ENCODE measurements at regions not wholly inside any gene's neighbourhood (a gene's known extent, or its start where the extent isn't known, plus 50 kb on each side); places are given as distances from the start of the nearest gene placed in this dataset.
A peak's percentile ranks its signal among the peaks of the same experiment; 100 is the strongest.

- Histone ChIP-seq H3K27me3 (ENCODE audit: control insufficient read depth, insufficient read depth, low read length) (no peaks in the 10 kb centered on the region), H3K27ac (ENCODE audit: low read length) (no peak overlapping the region), H3K4me1 (ENCODE audit: control insufficient read depth, insufficient read depth, low read length) (no peaks in the 10 kb centered on the region), H3K36me3 (ENCODE audit: control insufficient read depth, insufficient read depth, low read length) (no peaks in the 10 kb centered on the region), H3K9me3 (replicated peaks; ENCODE audit: control insufficient read depth, low read depth, low read length) (no peaks in the 10 kb centered on the region), H3K4me3 (ENCODE audit: low read length) (no peak overlapping the region)
- DNase-seq: peak; percentile 70
- no CpG with 5 or more reads among the region's 5 CpGs for WGBS (ENCODE audit: insufficient coverage)
Measured at GRCh38 chr13:73835138-73835721, 299.0 kb downstream of the KLF12 start.

GRCh38 chr13:73833325-73834070 is 300.7 kb downstream of the KLF12 start:
- 80% methylated on average over 2 of the region's 7 CpGs for WGBS (ENCODE audit: insufficient coverage)
- DNase-seq: no peak
- H3K27me3 ChIP-seq (ENCODE audit: control insufficient read depth, insufficient read depth, low read length): no peaks in the 10 kb centered on the region
- H3K9me3 ChIP-seq (replicated peaks; ENCODE audit: control insufficient read depth, low read depth, low read length): no peaks in the 10 kb centered on the region
- H3K4me3 ChIP-seq (ENCODE audit: low read length): no peak overlapping the region
- H3K4me1 ChIP-seq (ENCODE audit: control insufficient read depth, insufficient read depth, low read length): no peaks in the 10 kb centered on the region
- H3K36me3 ChIP-seq (ENCODE audit: control insufficient read depth, insufficient read depth, low read length): no peaks in the 10 kb centered on the region
- no peak overlapping the region for H3K27ac ChIP-seq (ENCODE audit: low read length)

GRCh38 chr13:73832825-73833224 is 301.4 kb downstream of the KLF12 start:
- Histone ChIP-seq H3K27ac (ENCODE audit: low read length) (no peak overlapping the region), H3K27me3 (ENCODE audit: control insufficient read depth, insufficient read depth, low read length) (no peaks in the 10 kb centered on the region)
- WGBS (ENCODE audit: insufficient coverage): no CpG with 5 or more reads among the region's 3 CpGs

GRCh38 chr13:73832128-73832588 is 302.0 kb downstream of the KLF12 start:
- no peaks in the 10 kb centered on the region for H3K36me3 ChIP-seq (ENCODE audit: control insufficient read depth, insufficient read depth, low read length)
- WGBS (ENCODE audit: insufficient coverage): 100% methylated on average over 2 of the region's 4 CpGs

More at GRCh38 chr13:73832825-73833224, 301.4 kb downstream of the KLF12 start:
- H3K9me3 ChIP-seq (replicated peaks; ENCODE audit: control insufficient read depth, low read depth, low read length): no peaks in the 10 kb centered on the region
- H3K4me1 ChIP-seq (ENCODE audit: control insufficient read depth, insufficient read depth, low read length): no peaks in the 10 kb centered on the region
- H3K36me3 ChIP-seq (ENCODE audit: control insufficient read depth, insufficient read depth, low read length): no peaks in the 10 kb centered on the region
- no peak overlapping the region for H3K4me3 ChIP-seq (ENCODE audit: low read length)
- no peak for DNase-seq

GRCh38 chr13:73829416-73829815 is 304.8 kb downstream of the KLF12 start:
- Histone ChIP-seq H3K4me1 (ENCODE audit: control insufficient read depth, insufficient read depth, low read length) (no peaks in the 10 kb centered on the region), H3K27me3 (ENCODE audit: control insufficient read depth, insufficient read depth, low read length) (no peaks in the 10 kb centered on the region), H3K27ac (ENCODE audit: low read length) (no peak overlapping the region), H3K9me3 (replicated peaks; ENCODE audit: control insufficient read depth, low read depth, low read length) (no peaks in the 10 kb centered on the region), H3K4me3 (ENCODE audit: low read length) (no peak overlapping the region), H3K36me3 (ENCODE audit: control insufficient read depth, insufficient read depth, low read length) (no peaks in the 10 kb centered on the region)
- no CpG with 5 or more reads among the region's 1 CpG for WGBS (ENCODE audit: insufficient coverage)
- DNase-seq: no peak

More at GRCh38 chr13:73832128-73832588, 302.0 kb downstream of the KLF12 start:
- no peak overlapping the region for H3K4me3 ChIP-seq (ENCODE audit: low read length)
- no peaks in the 10 kb centered on the region for H3K27me3 ChIP-seq (ENCODE audit: control insufficient read depth, insufficient read depth, low read length)
- H3K27ac ChIP-seq (ENCODE audit: low read length): no peak overlapping the region
- no peaks in the 10 kb centered on the region for H3K4me1 ChIP-seq (ENCODE audit: control insufficient read depth, insufficient read depth, low read length)
- DNase-seq: no peak
- H3K9me3 ChIP-seq (replicated peaks; ENCODE audit: control insufficient read depth, low read depth, low read length): no peaks in the 10 kb centered on the region

GRCh38 chr13:73828811-73829210 is 305.4 kb downstream of the KLF12 start:
- Histone ChIP-seq H3K27me3 (ENCODE audit: control insufficient read depth, insufficient read depth, low read length) (no peaks in the 10 kb centered on the region), H3K4me3 (ENCODE audit: low read length) (no peak overlapping the region), H3K4me1 (ENCODE audit: control insufficient read depth, insufficient read depth, low read length) (no peaks in the 10 kb centered on the region), H3K27ac (ENCODE audit: low read length) (peak overlapping the region; percentile 3), H3K36me3 (ENCODE audit: control insufficient read depth, insufficient read depth, low read length) (no peaks in the 10 kb centered on the region), H3K9me3 (replicated peaks; ENCODE audit: control insufficient read depth, low read depth, low read length) (no peaks in the 10 kb centered on the region)
- WGBS (ENCODE audit: insufficient coverage): 100% methylated on average over 1 of the region's 4 CpGs
- no peak for DNase-seq

- no peaks in the 10 kb centered on the region for H3K9me3 ChIP-seq (replicated peaks; ENCODE audit: control insufficient read depth, low read depth, low read length)
- no peak overlapping the region for H3K4me3 ChIP-seq (ENCODE audit: low read length)
- no peaks in the 10 kb centered on the region for H3K27me3 ChIP-seq (ENCODE audit: control insufficient read depth, insufficient read depth, low read length)
- WGBS (ENCODE audit: insufficient coverage): 88% methylated on average over 1 of the region's 3 CpGs
- no peak overlapping the region for H3K27ac ChIP-seq (ENCODE audit: low read length)
- DNase-seq: no peak
- no peaks in the 10 kb centered on the region for H3K4me1 ChIP-seq (ENCODE audit: control insufficient read depth, insufficient read depth, low read length)
- H3K36me3 ChIP-seq (ENCODE audit: control insufficient read depth, insufficient read depth, low read length): no peaks in the 10 kb centered on the region
Measured at GRCh38 chr13:73827434-73827833, 306.8 kb downstream of the KLF12 start.

- WGBS (ENCODE audit: insufficient coverage): 90% methylated on average over 2 of the region's 3 CpGs
- no peak for DNase-seq
- H3K36me3 ChIP-seq (ENCODE audit: control insufficient read depth, insufficient read depth, low read length): no peaks in the 10 kb centered on the region
Measured at GRCh38 chr13:73825143-73825542, 309.1 kb downstream of the KLF12 start.

GRCh38 chr13:73822668-73823592 is 311.3 kb downstream of the KLF12 start:
- WGBS (ENCODE audit: insufficient coverage): 100% methylated on average over 1 of the region's 6 CpGs
- H3K4me1 ChIP-seq (ENCODE audit: control insufficient read depth, insufficient read depth, low read length): no peaks in the 10 kb centered on the region

More at GRCh38 chr13:73825143-73825542, 309.1 kb downstream of the KLF12 start:
- H3K4me1 ChIP-seq (ENCODE audit: control insufficient read depth, insufficient read depth, low read length): no peaks in the 10 kb centered on the region
- H3K27ac ChIP-seq (ENCODE audit: low read length): no peak overlapping the region
- H3K27me3 ChIP-seq (ENCODE audit: control insufficient read depth, insufficient read depth, low read length): no peaks in the 10 kb centered on the region
- no peak overlapping the region for H3K4me3 ChIP-seq (ENCODE audit: low read length)
- no peaks in the 10 kb centered on the region for H3K9me3 ChIP-seq (replicated peaks; ENCODE audit: control insufficient read depth, low read depth, low read length)

GRCh38 chr13:73820688-73821087 is 313.5 kb downstream of the KLF12 start:
- no peaks in the 10 kb centered on the region for H3K9me3 ChIP-seq (replicated peaks; ENCODE audit: control insufficient read depth, low read depth, low read length)
- no peaks in the 10 kb centered on the region for H3K27me3 ChIP-seq (ENCODE audit: control insufficient read depth, insufficient read depth, low read length)
- whole genome bisulfite sequencing (ENCODE audit: insufficient coverage): no CpG with 5 or more reads among the region's 2 CpGs
- no peaks in the 10 kb centered on the region for H3K4me1 ChIP-seq (ENCODE audit: control insufficient read depth, insufficient read depth, low read length)
- no peak for DNase-seq
- no peak overlapping the region for H3K4me3 ChIP-seq (ENCODE audit: low read length)
- no peaks in the 10 kb centered on the region for H3K36me3 ChIP-seq (ENCODE audit: control insufficient read depth, insufficient read depth, low read length)
- H3K27ac ChIP-seq (ENCODE audit: low read length): no peak overlapping the region

More at GRCh38 chr13:73822668-73823592, 311.3 kb downstream of the KLF12 start:
- Histone ChIP-seq H3K4me3 (ENCODE audit: low read length) (no peak overlapping the region), H3K36me3 (ENCODE audit: control insufficient read depth, insufficient read depth, low read length) (no peaks in the 10 kb centered on the region), H3K9me3 (replicated peaks; ENCODE audit: control insufficient read depth, low read depth, low read length) (no peaks in the 10 kb centered on the region), H3K27me3 (ENCODE audit: control insufficient read depth, insufficient read depth, low read length) (no peaks in the 10 kb centered on the region), H3K27ac (ENCODE audit: low read length) (no peak overlapping the region)
- DNase-seq: peak; percentile 68

All from muscle of leg (tissue), 3 donors.